IMR-90 (cell line): ENCODE measurements at regions not wholly inside any gene's neighbourhood (a gene's known extent, or its start where the extent isn't known, plus 50 kb on each side); places are given as distances from the start of the nearest gene placed in this dataset.

Experiments
- ATAC-seq: fragments of 200-7000 bp; cut with Tn5 transposase; 2 replicates; pipeline ENCODE4 v1.9.1; 2020; ENCODE audit warnings: low read depth, mild to moderate bottlenecking, moderate library complexity
- BruUV-seq: library from RNA; stranded (reverse); fragments of 400-500 nt; replicated peaks from 2 replicates; lab custom pipeline; 2021; lab: Mats Ljungman, UMichigan
- CTCF ChIA-PET: fragments of 300-600 bp; formaldehyde crosslinking; extraction: SDS; loops from one replicate; lab custom pipeline; 2021; ENCODE audit warnings: antibody characterized with exemption; lab: Yijun Ruan, JAX
- POLR2A ChIA-PET: fragments of 300-600 bp; sonication (Branson Sonifier 250); formaldehyde crosslinking; loops from one replicate; lab custom pipeline; 2022; ENCODE audit warnings: antibody characterized with exemption; ENCODE audit not compliant: unreplicated experiment; lab: Charles Lee
- DNase-seq: peaks from one replicate; pipeline ENCODE4 v3.0.0; 2013
- H2AFZ ChIP-seq: replicated peaks from 2 replicates; pipeline ENCODE3; 2013; ENCODE audit warnings: low read length, mild to moderate bottlenecking; ENCODE audit not compliant: poor library complexity
- H2AK5ac ChIP-seq: 2 replicates; pipeline ENCODE4 v1.6.1; 2013; ENCODE audit warnings: low read depth, low read length, inconsistent platforms
- H2AK9ac ChIP-seq: replicated peaks from 2 replicates; pipeline ENCODE3; 2013; ENCODE audit warnings: mild to moderate bottlenecking, low read depth, low read length, moderate library complexity; ENCODE audit not compliant: poor library complexity
- H2BK120ac ChIP-seq: 2 replicates; pipeline ENCODE4 v1.6.1; 2013; ENCODE audit warnings: low read depth, low read length, inconsistent platforms
- H2BK15ac ChIP-seq: 3 replicates; pipeline ENCODE4 v1.6.1; 2013; ENCODE audit warnings: low read depth, low read length, inconsistent platforms
- H2BK20ac ChIP-seq: 2 replicates; pipeline ENCODE4 v1.6.1; 2013; ENCODE audit warnings: low read depth, mild to moderate bottlenecking, inconsistent platforms, low read length, moderate library complexity
- H2BK5ac ChIP-seq: 2 replicates; pipeline ENCODE4 v1.6.1; 2013; ENCODE audit warnings: mild to moderate bottlenecking, low read depth, low read length, inconsistent platforms; ENCODE audit not compliant: poor library complexity, severe bottlenecking
- H3K14ac ChIP-seq: replicated peaks from 2 replicates; pipeline ENCODE4 v1.6.1; 2013; ENCODE audit warnings: low read depth, low read length, inconsistent platforms
- H3K18ac ChIP-seq: 2 replicates; pipeline ENCODE4 v1.6.1; 2013; ENCODE audit warnings: low read depth, low read length, control low read depth
- H3K23ac ChIP-seq: 2 replicates; pipeline ENCODE4 v1.6.1; 2013; ENCODE audit warnings: low read depth, low read length, inconsistent platforms
- H3K27ac ChIP-seq: 2 replicates; pipeline ENCODE4 v1.5.1; 2013; ENCODE audit warnings: mild to moderate bottlenecking, control low read depth, low read length; ENCODE audit not compliant: insufficient read depth
- H3K27me3 ChIP-seq: 2 replicates; pipeline ENCODE4 v1.6.1; 2013; ENCODE audit warnings: low read length; ENCODE audit not compliant: control insufficient read depth, insufficient read depth
- H3K36me3 ChIP-seq: 2 replicates; pipeline ENCODE4 v1.6.1; 2013; ENCODE audit warnings: low read length, mixed read lengths; ENCODE audit not compliant: control insufficient read depth, insufficient read depth
- H3K4ac ChIP-seq: 2 replicates; pipeline ENCODE4 v1.6.1; 2013; ENCODE audit warnings: low read depth, low read length, inconsistent platforms
- H3K4me1 ChIP-seq: 2 replicates; pipeline ENCODE4 v1.6.1; 2013; ENCODE audit warnings: low read length, mixed read lengths; ENCODE audit not compliant: control insufficient read depth, insufficient read depth
- H3K4me2 ChIP-seq: 2 replicates; pipeline ENCODE4 v1.6.1; 2013; ENCODE audit warnings: low read depth, mild to moderate bottlenecking, control low read depth, low read length, moderate library complexity
- H3K4me3 ChIP-seq: 2 replicates; pipeline ENCODE4 v1.5.1; 2013; ENCODE audit warnings: low read depth, mild to moderate bottlenecking, control low read depth, low read length, moderate library complexity; ENCODE audit not compliant: insufficient read depth
- H3K56ac ChIP-seq: 2 replicates; pipeline ENCODE4 v1.6.1; 2013; ENCODE audit warnings: low read length, inconsistent platforms; ENCODE audit not compliant: insufficient read depth; ENCODE audit errors: extremely low read depth
- H3K79me1 ChIP-seq, 2 experiments: 2 replicates each; pipeline ENCODE4 v1.6.1; 2013; ENCODE audit warnings: low read length in 2 of 2, inconsistent platforms in 1 of 2, low read depth in 1 of 2
- H3K9ac ChIP-seq: 2 replicates; pipeline ENCODE4 v1.6.1; 2013; ENCODE audit warnings: low read depth, low read length, control low read depth
- H3K9me1 ChIP-seq: 2 replicates; pipeline ENCODE4 v1.6.1; 2013; ENCODE audit warnings: low read length, inconsistent platforms; ENCODE audit not compliant: insufficient read depth
- H3K9me3 ChIP-seq: 2 replicates; pipeline ENCODE4 v1.6.1; 2013; ENCODE audit warnings: low read length; ENCODE audit not compliant: control insufficient read depth, insufficient read depth
- H4K20me1 ChIP-seq: 2 replicates; pipeline ENCODE4 v1.6.1; 2013; ENCODE audit warnings: low read length, inconsistent platforms; ENCODE audit not compliant: insufficient read depth
- H4K5ac ChIP-seq: 2 replicates; pipeline ENCODE4 v1.6.1; 2013; ENCODE audit warnings: mild to moderate bottlenecking, low read depth, low read length, control low read depth
- H4K8ac ChIP-seq, 2 experiments: 2 replicates each; pipeline ENCODE4 v1.6.1; 2013; ENCODE audit warnings: low read depth in 2 of 2, low read length in 2 of 2, control low read depth in 1 of 2, inconsistent platforms in 1 of 2
- H4K91ac ChIP-seq: 2 replicates; pipeline ENCODE4 v1.6.1; 2013; ENCODE audit warnings: low read depth, low read length, inconsistent platforms; ENCODE audit not compliant: insufficient read depth
- BHLHE40 ChIP-seq: fragments of 150-350 bp; IDR thresholded peaks from 2 replicates; pipeline ENCODE4 v1.6.1; 2016; ENCODE audit warnings: mild to moderate bottlenecking, low read depth, low read length
- CEBPB ChIP-seq: IDR thresholded peaks from 2 replicates; pipeline ENCODE4 v1.6.1; 2012; ENCODE audit warnings: low read depth, low read length, improper control_type of control experiment
- CHD1 ChIP-seq: IDR thresholded peaks from 2 replicates; pipeline ENCODE4 v1.6.1; 2012; ENCODE audit warnings: low read depth, low read length, improper control_type of control experiment
- FOS ChIP-seq: fragments of 150-350 bp; IDR thresholded peaks from 2 replicates; pipeline ENCODE4 v1.6.1; 2016; ENCODE audit warnings: low read depth, low read length
- MAFK ChIP-seq: IDR thresholded peaks from 2 replicates; pipeline ENCODE4 v1.6.1; 2012; ENCODE audit warnings: low read depth, low read length, improper control_type of control experiment
- MAZ ChIP-seq: IDR thresholded peaks from 2 replicates; pipeline ENCODE4 v1.6.1; 2012; ENCODE audit warnings: low read depth, mild to moderate bottlenecking, low read length, improper control_type of control experiment, moderate library complexity, borderline replicate concordance
- MXI1 ChIP-seq: IDR thresholded peaks from 2 replicates; pipeline ENCODE4 v1.6.1; 2012; ENCODE audit warnings: low read depth, mild to moderate bottlenecking, low read length, moderate library complexity, borderline replicate concordance
- NFE2L2 ChIP-seq: fragments of 150-350 bp; IDR thresholded peaks from 2 replicates; pipeline ENCODE4 v1.6.1; 2016; ENCODE audit warnings: low read depth, mild to moderate bottlenecking, low read length
- POLR2A ChIP-seq: IDR thresholded peaks from 2 replicates; pipeline ENCODE4 v1.6.1; 2012; ENCODE audit warnings: mild to moderate bottlenecking, low read depth, low read length
- RAD21 ChIP-seq: IDR thresholded peaks from 2 replicates; pipeline ENCODE4 v1.6.1; 2012; ENCODE audit warnings: low read length, improper control_type of control experiment
- RCOR1 ChIP-seq: IDR thresholded peaks from 2 replicates; pipeline ENCODE4 v1.6.1; 2012; ENCODE audit warnings: mild to moderate bottlenecking, low read length, improper control_type of control experiment; ENCODE audit not compliant: insufficient replicate concordance
- RFX5 ChIP-seq: IDR thresholded peaks from 2 replicates; pipeline ENCODE4 v1.8.0; 2012; ENCODE audit warnings: low read depth, mild to moderate bottlenecking, low read length, moderate library complexity
- SMC3 ChIP-seq: fragments of 150-350 bp; IDR thresholded peaks from 2 replicates; pipeline ENCODE4 v1.6.1; 2016; ENCODE audit warnings: low read depth, mild to moderate bottlenecking, antibody characterized with exemption, low read length, moderate library complexity
- WGBS, 2 experiments: methylation state at CpG; one replicate each; pipeline versions ENCODE4 v1.1.5 to v1.1.7; 2013; ENCODE audit warnings: missing lambda C conversion rate in 2 of 2; ENCODE audit not compliant: insufficient read length in 1 of 2; ENCODE audit errors: extremely low coverage in 2 of 2; 5-methylcytosine and 5-hydroxymethylcytosine counted together
- dilution Hi-C: fragments of 300-500 bp; cut with HindIII; formaldehyde crosslinking; loops from one replicate; pipeline ENCODE4 v1.14.3; 2018; ENCODE audit warnings: low sequenced_read_pairs; ENCODE audit not compliant: unreplicated experiment
- in situ Hi-C: fragments of 300-500 bp; cut with MboI; formaldehyde crosslinking; loops from 3 replicates; pipeline ENCODE4 v1.14.3; 2019; ENCODE audit warnings: low sequenced_read_pairs, inconsistent platforms, mixed read lengths
- intact Hi-C: fragments of 100-400 bp; cut with micrococcal nuclease; formaldehyde crosslinking; loops from 2 replicates; pipeline ENCODE4 v1.10.0; 2022
- TF ChIP-seq, protein P1 (sequence below): fragments of 150-350 bp; IDR thresholded peaks from 2 replicates; pipeline ENCODE4 v1.6.1; 2017; ENCODE audit warnings: mild to moderate bottlenecking, antibody characterized with exemption, low read length, low read depth
- TF ChIP-seq, protein P2 (sequence below): conservative IDR thresholded peaks from 2 replicates; pipeline ENCODE4 v1.5.1; 2012; ENCODE audit warnings: mild to moderate bottlenecking, low read depth, low read length, improper control_type of control experiment
- TF ChIP-seq, protein P3 (sequence below): fragments of 150-350 bp; IDR thresholded peaks from 2 replicates; pipeline ENCODE4 v1.6.1; 2016; ENCODE audit warnings: low read depth, mild to moderate bottlenecking, low read length, moderate library complexity, borderline replicate concordance

DNA sequence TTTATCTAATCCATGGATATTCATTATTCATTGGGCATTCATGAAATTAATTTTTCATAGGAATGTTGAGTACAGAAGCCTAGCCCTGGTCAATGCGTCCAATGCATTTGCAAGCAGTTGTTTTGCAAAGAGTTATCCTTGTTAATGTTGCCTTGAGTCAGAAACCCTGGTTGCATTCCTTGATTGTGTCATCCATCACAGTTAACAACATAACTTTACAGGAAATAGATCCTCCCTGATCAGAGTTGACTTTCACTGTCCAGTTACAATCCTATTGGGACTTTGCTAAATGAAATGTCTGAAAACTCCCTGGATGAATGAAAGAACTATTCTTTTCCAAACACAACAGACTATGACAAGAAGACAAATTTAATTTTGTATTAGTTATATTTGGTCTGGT lies 924.3 kb upstream of the SLIT2 start:
- no peak overlapping the region for H2AK5ac ChIP-seq
- no peak overlapping the region for H3K23ac ChIP-seq
- no peak overlapping the region for H3K18ac ChIP-seq
- H3K14ac ChIP-seq = no peak overlapping the region
- intact Hi-C loops = no loop called here
- H3K4me2 ChIP-seq = no peak overlapping the region
- H4K8ac ChIP-seq = no peak overlapping the region
- ChIA-PET CTCF (no interaction called here), POLR2A (no interaction called here)
- H3K27ac ChIP-seq = no peak overlapping the region
- dilution Hi-C loops = no loop called here
- H3K4ac ChIP-seq = no peak overlapping the region
- H3K9me3 ChIP-seq = no peaks in the 10 kb centered on the region
- no peak overlapping the region for H2BK20ac ChIP-seq
- H3K27me3 ChIP-seq = no peaks in the 10 kb centered on the region
- no peaks in the 10 kb centered on the region for H3K9me1 ChIP-seq
- no peak overlapping the region for H3K4me3 ChIP-seq
- no peak overlapping the region for H2BK5ac ChIP-seq
- no peak overlapping the region for H2AK9ac ChIP-seq
- in situ Hi-C loops = no loop called here
- DNase-seq (peak; percentile 12), ATAC-seq (no peak)
- WGBS, 2 experiments = no CpG with 5 or more reads among the region's 1 CpG
- H4K91ac ChIP-seq = no peak overlapping the region
- TF ChIP-seq CEBPB (no peak), FOS (no peak), POLR2A (no peak), NFE2L2 (no peak), RFX5 (no peak), SMC3 (no peak), MAFK (no peak), RCOR1 (no peak), MXI1 (no peak), BHLHE40 (no peak), MAZ (no peak), RAD21 (no peak), CHD1 (no peak)
- TF ChIP-seq, protein P1, sequence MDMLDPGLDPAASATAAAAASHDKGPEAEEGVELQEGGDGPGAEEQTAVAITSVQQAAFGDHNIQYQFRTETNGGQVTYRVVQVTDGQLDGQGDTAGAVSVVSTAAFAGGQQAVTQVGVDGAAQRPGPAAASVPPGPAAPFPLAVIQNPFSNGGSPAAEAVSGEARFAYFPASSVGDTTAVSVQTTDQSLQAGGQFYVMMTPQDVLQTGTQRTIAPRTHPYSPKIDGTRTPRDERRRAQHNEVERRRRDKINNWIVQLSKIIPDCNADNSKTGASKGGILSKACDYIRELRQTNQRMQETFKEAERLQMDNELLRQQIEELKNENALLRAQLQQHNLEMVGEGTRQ = no peak
- TF ChIP-seq, protein P2, sequence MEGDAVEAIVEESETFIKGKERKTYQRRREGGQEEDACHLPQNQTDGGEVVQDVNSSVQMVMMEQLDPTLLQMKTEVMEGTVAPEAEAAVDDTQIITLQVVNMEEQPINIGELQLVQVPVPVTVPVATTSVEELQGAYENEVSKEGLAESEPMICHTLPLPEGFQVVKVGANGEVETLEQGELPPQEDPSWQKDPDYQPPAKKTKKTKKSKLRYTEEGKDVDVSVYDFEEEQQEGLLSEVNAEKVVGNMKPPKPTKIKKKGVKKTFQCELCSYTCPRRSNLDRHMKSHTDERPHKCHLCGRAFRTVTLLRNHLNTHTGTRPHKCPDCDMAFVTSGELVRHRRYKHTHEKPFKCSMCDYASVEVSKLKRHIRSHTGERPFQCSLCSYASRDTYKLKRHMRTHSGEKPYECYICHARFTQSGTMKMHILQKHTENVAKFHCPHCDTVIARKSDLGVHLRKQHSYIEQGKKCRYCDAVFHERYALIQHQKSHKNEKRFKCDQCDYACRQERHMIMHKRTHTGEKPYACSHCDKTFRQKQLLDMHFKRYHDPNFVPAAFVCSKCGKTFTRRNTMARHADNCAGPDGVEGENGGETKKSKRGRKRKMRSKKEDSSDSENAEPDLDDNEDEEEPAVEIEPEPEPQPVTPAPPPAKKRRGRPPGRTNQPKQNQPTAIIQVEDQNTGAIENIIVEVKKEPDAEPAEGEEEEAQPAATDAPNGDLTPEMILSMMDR = no peak
- TF ChIP-seq, protein P3, sequence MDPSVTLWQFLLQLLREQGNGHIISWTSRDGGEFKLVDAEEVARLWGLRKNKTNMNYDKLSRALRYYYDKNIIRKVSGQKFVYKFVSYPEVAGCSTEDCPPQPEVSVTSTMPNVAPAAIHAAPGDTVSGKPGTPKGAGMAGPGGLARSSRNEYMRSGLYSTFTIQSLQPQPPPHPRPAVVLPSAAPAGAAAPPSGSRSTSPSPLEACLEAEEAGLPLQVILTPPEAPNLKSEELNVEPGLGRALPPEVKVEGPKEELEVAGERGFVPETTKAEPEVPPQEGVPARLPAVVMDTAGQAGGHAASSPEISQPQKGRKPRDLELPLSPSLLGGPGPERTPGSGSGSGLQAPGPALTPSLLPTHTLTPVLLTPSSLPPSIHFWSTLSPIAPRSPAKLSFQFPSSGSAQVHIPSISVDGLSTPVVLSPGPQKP = no peak
- H2BK120ac ChIP-seq = no peak overlapping the region
- no peaks in the 10 kb centered on the region for H3K4me1 ChIP-seq
- H4K20me1 ChIP-seq = no peaks in the 10 kb centered on the region
- H4K5ac ChIP-seq = no peak overlapping the region
- H3K36me3 ChIP-seq = no peaks in the 10 kb centered on the region
- no TSS peak for BruUV-seq
- H3K79me1 ChIP-seq = no peaks in the 10 kb centered on the region
- no peak overlapping the region for H2BK15ac ChIP-seq
- H3K56ac ChIP-seq = no peak overlapping the region
- no peak overlapping the region for H3K9ac ChIP-seq
- no peak overlapping the region for H2AFZ ChIP-seq
